ENCODE measurements at regions not wholly inside any gene's neighbourhood (a gene's known extent, or its start where the extent isn't known, plus 50 kb on each side); places are given as distances from the start of the nearest gene placed in this dataset.

GRCh38 chr20:57047281-57048026 is 219.0 kb downstream of the BMP7 start:
- TF ChIP-seq CTCF (IDR thresholded peaks at IDR 0.05; ENCODE audit: insufficient read depth, low read length, poor library complexity, severe bottlenecking), result peak; percentile 18
- Histone ChIP-seq H3K4me3 (replicated peaks; ENCODE audit: low read depth, low read length) (no peak overlapping the region), H3K27me3 (replicated peaks; ENCODE audit: control insufficient read depth, insufficient read depth, low read length) (no peaks in the 10 kb centered on the region; the same call in 1 of the 2 replicates), H3K36me3 (ENCODE audit: control insufficient read depth, insufficient read depth, low read length) (no peaks in the 10 kb centered on the region)
- no peak for DNase-seq (ENCODE audit: extremely low read depth, insufficient read length)

- Histone ChIP-seq H3K36me3 (ENCODE audit: control insufficient read depth, insufficient read depth, low read length) (no peaks in the 10 kb centered on the region), H3K27me3 (replicated peaks; ENCODE audit: control insufficient read depth, insufficient read depth, low read length) (no peaks in the 10 kb centered on the region; the same call in 1 of the 2 replicates), H3K4me3 (replicated peaks; ENCODE audit: low read depth, low read length) (no peak overlapping the region)
- peak; percentile 77 for TF ChIP-seq CTCF (IDR thresholded peaks at IDR 0.05; ENCODE audit: insufficient read depth, low read length, poor library complexity, severe bottlenecking)
- DNase-seq (ENCODE audit: extremely low read depth, insufficient read length), result peak; percentile 21
Measured at GRCh38 chr20:57048027-57048869, 218.2 kb downstream of the BMP7 start.

GRCh38 chr20:57049296-57049695 is 217.1 kb downstream of the BMP7 start:
- Histone ChIP-seq H3K4me3 (replicated peaks; ENCODE audit: low read depth, low read length) (no peak overlapping the region), H3K27me3 (replicated peaks; ENCODE audit: control insufficient read depth, insufficient read depth, low read length) (no peaks in the 10 kb centered on the region; the same call in 1 of the 2 replicates), H3K36me3 (ENCODE audit: control insufficient read depth, insufficient read depth, low read length) (no peaks in the 10 kb centered on the region)
- TF ChIP-seq CTCF (IDR thresholded peaks at IDR 0.05; ENCODE audit: insufficient read depth, low read length, poor library complexity, severe bottlenecking), result no peak
- DNase-seq (ENCODE audit: extremely low read depth, insufficient read length), result no peak

- H3K36me3 ChIP-seq (ENCODE audit: control insufficient read depth, insufficient read depth, low read length), result no peaks in the 10 kb centered on the region
- H3K27me3 ChIP-seq (replicated peaks; ENCODE audit: control insufficient read depth, insufficient read depth, low read length), result no peaks in the 10 kb centered on the region; the same call in 1 of the 2 replicates
- no peak for DNase-seq (ENCODE audit: extremely low read depth, insufficient read length)
- no peak overlapping the region for H3K4me3 ChIP-seq (replicated peaks; ENCODE audit: low read depth, low read length)
- no peak for TF ChIP-seq CTCF (IDR thresholded peaks at IDR 0.05; ENCODE audit: insufficient read depth, low read length, poor library complexity, severe bottlenecking)
Measured at GRCh38 chr20:57051096-57051495, 215.3 kb downstream of the BMP7 start.

- Histone ChIP-seq H3K4me3 (replicated peaks; ENCODE audit: low read depth, low read length) (no peak overlapping the region), H3K36me3 (ENCODE audit: control insufficient read depth, insufficient read depth, low read length) (no peaks in the 10 kb centered on the region), H3K27me3 (replicated peaks; ENCODE audit: control insufficient read depth, insufficient read depth, low read length) (no peaks in the 10 kb centered on the region)
- DNase-seq (ENCODE audit: extremely low read depth, insufficient read length), result no peak
- TF ChIP-seq CTCF (IDR thresholded peaks at IDR 0.05; ENCODE audit: insufficient read depth, low read length, poor library complexity, severe bottlenecking), result no peak
Measured at GRCh38 chr20:57053067-57053466, 213.4 kb downstream of the BMP7 start.

All from GM06990 (cell line).